Endodermal cell (in vitro differentiated cells): ENCODE measurements at regions not wholly inside any gene's neighbourhood (a gene's known extent, or its start where the extent isn't known, plus 50 kb on each side); places are given as distances from the start of the nearest gene placed in this dataset.

Source experiments
- DNase-seq: peaks from one replicate; pipeline ENCODE4 v3.0.0-alpha.2; 2017
- H3K27ac ChIP-seq: 2 replicates; pipeline ENCODE4 v1.5.1; 2013; ENCODE audit warnings: mild to moderate bottlenecking, low read depth, low read length, moderate library complexity
- H3K27me3 ChIP-seq: 2 replicates; pipeline ENCODE4 v1.6.1; 2013; ENCODE audit warnings: mild to moderate bottlenecking, low read length, moderate library complexity; ENCODE audit not compliant: insufficient read depth, control insufficient read depth, poor library complexity, severe bottlenecking
- H3K36me3 ChIP-seq: 2 replicates; pipeline ENCODE4 v1.7.0; 2013; ENCODE audit warnings: mild to moderate bottlenecking, low read length, moderate library complexity; ENCODE audit not compliant: control insufficient read depth, insufficient read depth
- H3K4me1 ChIP-seq: one replicate; pipeline ENCODE4 v1.7.0; 2013; ENCODE audit warnings: low read length; ENCODE audit not compliant: control insufficient read depth, insufficient read depth
- H3K4me3 ChIP-seq: 2 replicates; pipeline ENCODE4 v1.5.1; 2013; ENCODE audit warnings: mild to moderate bottlenecking, low read length, moderate library complexity
- H3K9ac ChIP-seq: 2 replicates; pipeline ENCODE4 v1.6.1; 2013; ENCODE audit warnings: mild to moderate bottlenecking, low read length, moderate library complexity; ENCODE audit not compliant: poor library complexity, severe bottlenecking; ENCODE audit errors: extremely low read depth
- H3K9me3 ChIP-seq: 2 replicates; pipeline ENCODE4 v1.6.1; 2013; ENCODE audit warnings: mild to moderate bottlenecking, low read length, moderate library complexity; ENCODE audit not compliant: control insufficient read depth
- H3K27ac Mint-ChIP-seq: 2 replicates; pipeline ENCODE4 v1.8.0; 2020; ENCODE audit warnings: mixed read lengths
- H3K27me3 Mint-ChIP-seq: 2 replicates; pipeline ENCODE4 v1.8.0; 2021; ENCODE audit warnings: mild to moderate bottlenecking, mixed read lengths; ENCODE audit not compliant: insufficient read depth
- H3K36me3 Mint-ChIP-seq: 2 replicates; pipeline ENCODE4 v1.8.0; 2020; ENCODE audit warnings: low read depth, mixed read lengths
- H3K4me1 Mint-ChIP-seq: 2 replicates; pipeline ENCODE4 v1.8.0; 2020; ENCODE audit warnings: mixed read lengths
- H3K4me3 Mint-ChIP-seq: 2 replicates; pipeline ENCODE4 v1.8.0; 2020; ENCODE audit warnings: mild to moderate bottlenecking, moderate library complexity, mixed read lengths
- H3K9me3 Mint-ChIP-seq: 2 replicates; pipeline ENCODE4 v1.8.0; 2020; ENCODE audit warnings: mild to moderate bottlenecking, mixed read lengths
- WGBS, 2 experiments: methylation state at CpG; one replicate each; pipeline versions ENCODE4 v1.1.5 to v1.1.7; 2013; ENCODE audit warnings: missing lambda C conversion rate in 2 of 2, mixed read lengths in 1 of 2; ENCODE audit not compliant: insufficient coverage in 1 of 2, insufficient read length in 1 of 2; 5-methylcytosine and 5-hydroxymethylcytosine counted together
- TF ChIP-seq, protein P1 (sequence below): fragments of 200-600 bp; sonication (generic); conservative IDR thresholded peaks from 2 replicates; pipeline ENCODE4 v1.5.0; 2021; ENCODE audit warnings: antibody characterized with exemption, mild to moderate bottlenecking

DNA sequence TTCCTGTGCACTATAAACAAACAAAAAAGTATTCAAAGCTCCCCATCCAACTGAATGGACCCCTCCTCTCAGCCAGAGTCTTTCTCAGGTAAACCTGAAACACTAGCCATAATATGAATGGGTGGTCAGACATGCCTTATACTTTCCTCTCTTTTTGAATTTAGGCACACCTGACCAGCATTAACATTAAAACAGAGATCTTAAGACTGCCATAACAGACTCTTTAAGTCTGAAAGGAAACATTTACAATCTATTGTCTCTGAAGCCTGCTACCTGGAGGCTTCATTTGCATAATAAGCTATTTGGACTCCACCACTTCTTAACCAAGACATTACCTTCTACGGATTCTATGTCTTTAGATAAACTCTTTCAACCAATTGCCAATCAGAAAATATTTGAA is 56.9 kb upstream of the SPIN4 start:
- Mint-ChIP-seq H3K4me3 (no peak overlapping the region), H3K9me3 (peaks cover 60% of the 10 kb centered on the region), H3K27ac (no peak overlapping the region), H3K36me3 (peaks cover 1% of the 10 kb centered on the region), H3K27me3 (no peaks in the 10 kb centered on the region), H3K4me1 (peaks cover 11% of the 10 kb centered on the region)
- TF ChIP-seq, protein P1, sequence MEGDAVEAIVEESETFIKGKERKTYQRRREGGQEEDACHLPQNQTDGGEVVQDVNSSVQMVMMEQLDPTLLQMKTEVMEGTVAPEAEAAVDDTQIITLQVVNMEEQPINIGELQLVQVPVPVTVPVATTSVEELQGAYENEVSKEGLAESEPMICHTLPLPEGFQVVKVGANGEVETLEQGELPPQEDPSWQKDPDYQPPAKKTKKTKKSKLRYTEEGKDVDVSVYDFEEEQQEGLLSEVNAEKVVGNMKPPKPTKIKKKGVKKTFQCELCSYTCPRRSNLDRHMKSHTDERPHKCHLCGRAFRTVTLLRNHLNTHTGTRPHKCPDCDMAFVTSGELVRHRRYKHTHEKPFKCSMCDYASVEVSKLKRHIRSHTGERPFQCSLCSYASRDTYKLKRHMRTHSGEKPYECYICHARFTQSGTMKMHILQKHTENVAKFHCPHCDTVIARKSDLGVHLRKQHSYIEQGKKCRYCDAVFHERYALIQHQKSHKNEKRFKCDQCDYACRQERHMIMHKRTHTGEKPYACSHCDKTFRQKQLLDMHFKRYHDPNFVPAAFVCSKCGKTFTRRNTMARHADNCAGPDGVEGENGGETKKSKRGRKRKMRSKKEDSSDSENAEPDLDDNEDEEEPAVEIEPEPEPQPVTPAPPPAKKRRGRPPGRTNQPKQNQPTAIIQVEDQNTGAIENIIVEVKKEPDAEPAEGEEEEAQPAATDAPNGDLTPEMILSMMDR, result no peak
- Histone ChIP-seq H3K9me3 (peaks cover 4% of the 10 kb centered on the region), H3K4me1 (no peaks in the 10 kb centered on the region), H3K27me3 (no peaks in the 10 kb centered on the region), H3K36me3 (no peaks in the 10 kb centered on the region), H3K9ac (no peak overlapping the region), H3K27ac (no peak overlapping the region), H3K4me3 (no peak overlapping the region)
- 48% methylated on average over 1 of the region's 1 CpG; no CpG with 5 or more reads in 1 of the 2 experiments for WGBS, 2 experiments
- no peak for DNase-seq

DNA sequence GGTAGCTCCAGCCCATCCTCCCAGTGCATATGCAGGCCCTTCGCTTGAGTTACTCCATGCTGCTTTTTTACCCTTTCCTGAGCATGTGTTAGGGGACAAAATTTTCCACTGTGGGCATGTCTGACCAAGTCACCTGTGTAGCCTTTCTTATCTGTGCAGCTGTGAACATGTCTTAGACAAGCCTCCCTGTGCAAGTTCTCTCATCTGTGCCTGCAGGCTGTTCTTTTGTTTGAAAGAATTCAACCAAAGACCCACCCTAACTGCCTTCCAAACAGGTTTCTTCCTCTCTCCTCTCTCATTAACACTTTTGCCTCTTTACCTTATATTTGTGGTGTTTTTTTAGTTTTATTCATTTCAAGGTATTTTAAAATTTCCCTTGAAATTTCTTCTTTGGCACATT is 53.2 kb upstream of the SPIN4 start:
- H3K4me1 ChIP-seq, result no peaks in the 10 kb centered on the region
- H3K9me3 Mint-ChIP-seq, result peaks cover 62% of the 10 kb centered on the region
- peaks cover 10% of the 10 kb centered on the region for H3K4me1 Mint-ChIP-seq
- no peak overlapping the region for H3K4me3 Mint-ChIP-seq
- H3K4me3 ChIP-seq, result no peak overlapping the region
- H3K27me3 Mint-ChIP-seq, result no peaks in the 10 kb centered on the region
- no peaks in the 10 kb centered on the region for H3K36me3 ChIP-seq
- H3K27me3 ChIP-seq, result no peaks in the 10 kb centered on the region
- H3K9me3 ChIP-seq, result peaks cover 9% of the 10 kb centered on the region
- no peak overlapping the region for H3K9ac ChIP-seq
- H3K27ac ChIP-seq, result no peak overlapping the region
- no peak for DNase-seq
- 77% methylated on average over 1 of the region's 1 CpG; no CpG with 5 or more reads in 1 of the 2 experiments for WGBS, 2 experiments
- TF ChIP-seq, protein P1, result no peak
- peaks cover 1% of the 10 kb centered on the region for H3K36me3 Mint-ChIP-seq
- H3K27ac Mint-ChIP-seq, result no peak overlapping the region

DNA sequence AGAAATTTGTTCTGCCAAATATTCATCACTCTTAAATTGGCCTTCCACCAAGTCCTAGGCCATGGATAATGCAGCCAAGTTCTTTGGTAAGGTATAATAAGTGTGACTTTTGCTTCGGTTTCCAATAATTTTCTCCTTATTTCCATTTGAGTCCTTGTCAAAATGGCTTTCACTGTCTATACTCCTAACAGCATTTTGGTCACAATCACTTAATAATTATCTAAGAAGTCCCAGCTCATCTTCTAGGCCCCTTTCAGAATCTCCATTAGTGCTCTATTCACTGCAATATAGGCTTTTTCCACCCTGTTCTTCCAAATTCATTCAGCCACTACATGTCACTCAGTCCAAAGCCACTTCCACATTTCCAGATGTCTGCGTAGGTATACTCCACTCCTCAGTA is 51.0 kb upstream of the SPIN4 start:
- Histone ChIP-seq H3K27me3 (no peaks in the 10 kb centered on the region), H3K27ac (no peak overlapping the region), H3K9ac (no peak overlapping the region), H3K36me3 (no peaks in the 10 kb centered on the region), H3K4me1 (no peaks in the 10 kb centered on the region), H3K9me3 (peaks cover 9% of the 10 kb centered on the region), H3K4me3 (no peak overlapping the region)
- Mint-ChIP-seq H3K27ac (no peak overlapping the region), H3K27me3 (no peaks in the 10 kb centered on the region), H3K4me1 (no peaks in the 10 kb centered on the region), H3K36me3 (peaks cover 1% of the 10 kb centered on the region), H3K9me3 (peaks cover 57% of the 10 kb centered on the region), H3K4me3 (no peak overlapping the region)
- DNase-seq, result no peak
- TF ChIP-seq, protein P1, result no peak
- WGBS, 2 experiments, result 85% methylated on average over 2 of the region's 2 CpGs; no CpG with 5 or more reads in 1 of the 2 experiments
